IPS-20b (cell line): ENCODE measurements at regions not wholly inside any gene's neighbourhood (a gene's known extent, or its start where the extent isn't known, plus 50 kb on each side); places are given as distances from the start of the nearest gene placed in this dataset.

Source experiments
- H3K27ac ChIP-seq: one replicate; pipeline ENCODE4 v1.5.1; 2013; ENCODE audit warnings: low read length
- H3K27me3 ChIP-seq: 2 replicates; pipeline ENCODE4 v1.6.1; 2013; ENCODE audit warnings: mild to moderate bottlenecking, low read length, inconsistent platforms; ENCODE audit not compliant: insufficient read depth
- H3K36me3 ChIP-seq: 2 replicates; pipeline ENCODE4 v1.6.1; 2013; ENCODE audit warnings: low read depth, mild to moderate bottlenecking, inconsistent platforms, low read length, moderate library complexity; ENCODE audit not compliant: insufficient read depth
- H3K4me1 ChIP-seq: 2 replicates; pipeline ENCODE4 v1.6.1; 2013; ENCODE audit warnings: mild to moderate bottlenecking, control low read depth, inconsistent platforms, low read length, moderate library complexity; ENCODE audit not compliant: insufficient read depth
- H3K4me3 ChIP-seq: 2 replicates; pipeline ENCODE4 v1.5.1; 2013; ENCODE audit warnings: mild to moderate bottlenecking, low read length, inconsistent platforms
- H3K9ac ChIP-seq: 2 replicates; pipeline ENCODE4 v1.6.1; 2013; ENCODE audit warnings: low read depth, mild to moderate bottlenecking, inconsistent platforms, low read length, moderate library complexity
- H3K9me3 ChIP-seq: 2 replicates; pipeline ENCODE4 v1.6.1; 2013; ENCODE audit warnings: mild to moderate bottlenecking, low read depth, low read length, inconsistent platforms; ENCODE audit not compliant: insufficient read depth

DNA sequence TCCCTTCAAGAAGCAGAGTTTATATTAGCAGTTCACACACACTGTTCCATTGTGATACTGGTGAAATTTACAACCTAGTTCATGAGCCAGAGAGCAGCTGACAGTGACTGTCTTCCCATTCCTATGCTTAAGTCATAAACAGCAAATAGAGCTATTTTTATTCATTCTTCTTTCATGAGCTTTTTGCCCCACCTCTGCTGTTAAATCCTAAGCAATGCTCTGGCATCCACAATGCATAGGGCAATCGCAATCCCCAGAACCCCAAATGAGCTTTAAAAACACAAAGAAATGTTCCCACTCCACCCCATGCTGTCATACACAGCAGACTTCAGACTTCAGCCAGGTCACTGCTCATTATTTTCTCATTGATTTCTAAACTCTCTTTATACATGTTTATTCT is 307.5 kb downstream of the ETS1 start:
- no peaks in the 10 kb centered on the region for H3K27me3 ChIP-seq
- H3K27ac ChIP-seq: no peak overlapping the region
- H3K4me3 ChIP-seq: no peak overlapping the region
- no peak overlapping the region for H3K9ac ChIP-seq
- no peaks in the 10 kb centered on the region for H3K36me3 ChIP-seq
- no peaks in the 10 kb centered on the region for H3K4me1 ChIP-seq
- H3K9me3 ChIP-seq: no peaks in the 10 kb centered on the region

DNA sequence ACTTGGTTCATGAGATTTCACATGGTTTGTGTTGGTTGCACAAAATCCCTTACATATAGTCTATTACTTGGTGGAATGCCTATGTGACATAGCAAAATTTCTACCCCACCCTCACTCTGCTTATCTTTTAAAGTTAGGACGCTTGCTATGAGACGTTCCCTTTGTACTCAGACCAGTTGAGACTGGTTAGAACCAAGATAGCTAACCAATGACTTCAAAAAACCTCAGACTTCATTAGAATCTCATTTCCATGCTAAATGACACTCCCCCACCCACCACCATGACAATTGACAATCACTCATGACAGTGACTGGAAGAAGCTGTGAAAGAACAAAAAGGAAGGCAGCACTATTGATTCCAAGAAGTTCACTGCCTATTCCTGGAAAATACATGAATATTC is 313.6 kb downstream of the ETS1 start:
- Histone ChIP-seq H3K27ac (no peak overlapping the region), H3K27me3 (no peaks in the 10 kb centered on the region), H3K4me3 (no peak overlapping the region), H3K9me3 (no peaks in the 10 kb centered on the region), H3K36me3 (no peaks in the 10 kb centered on the region), H3K4me1 (no peaks in the 10 kb centered on the region), H3K9ac (no peak overlapping the region)

DNA sequence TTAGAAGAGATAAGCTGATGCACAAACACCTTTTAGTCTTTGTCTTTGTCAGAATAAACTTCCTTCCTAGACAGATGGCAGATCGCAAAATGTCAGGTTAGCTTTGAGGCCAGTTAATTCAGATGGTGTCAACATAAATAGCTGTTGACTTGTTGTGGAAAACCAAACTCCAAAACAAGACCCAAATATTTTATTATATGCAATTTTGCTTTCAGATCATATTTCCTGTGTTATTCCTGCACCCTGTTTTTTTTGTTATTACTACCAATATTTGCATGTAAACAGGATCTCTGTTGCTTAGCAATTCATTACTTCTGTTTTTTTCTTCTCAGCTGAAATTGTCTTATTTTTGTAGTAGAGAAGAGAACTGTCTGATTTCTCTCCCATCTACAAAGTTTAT is 316.0 kb downstream of the ETS1 start:
- H3K9me3 ChIP-seq: no peaks in the 10 kb centered on the region
- H3K27ac ChIP-seq: no peak overlapping the region
- no peaks in the 10 kb centered on the region for H3K27me3 ChIP-seq
- H3K4me3 ChIP-seq: no peak overlapping the region
- no peak overlapping the region for H3K9ac ChIP-seq
- H3K4me1 ChIP-seq: no peaks in the 10 kb centered on the region
- H3K36me3 ChIP-seq: no peaks in the 10 kb centered on the region

DNA sequence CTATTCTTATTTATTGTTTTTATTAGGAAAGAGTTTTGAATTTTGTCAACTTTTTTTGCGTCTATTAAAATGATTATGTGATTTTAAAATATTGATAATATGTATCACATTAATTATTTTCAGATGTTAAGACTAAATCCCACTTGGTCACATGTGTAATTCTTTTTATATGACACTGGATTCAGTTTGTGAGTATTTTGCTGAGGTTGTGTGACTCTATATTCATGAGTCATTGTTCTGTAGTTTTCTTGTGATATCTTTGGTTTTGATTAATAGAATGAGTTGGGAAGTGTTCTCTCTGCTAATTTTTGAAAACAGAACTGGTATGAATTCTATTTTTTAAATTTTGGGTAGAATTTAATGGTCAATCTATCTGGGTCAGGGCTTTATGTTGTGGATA is 317.9 kb downstream of the ETS1 start:
- Histone ChIP-seq H3K9me3 (no peaks in the 10 kb centered on the region), H3K36me3 (no peaks in the 10 kb centered on the region), H3K27me3 (no peaks in the 10 kb centered on the region), H3K4me3 (no peak overlapping the region), H3K4me1 (no peaks in the 10 kb centered on the region), H3K27ac (no peak overlapping the region), H3K9ac (no peak overlapping the region)

DNA sequence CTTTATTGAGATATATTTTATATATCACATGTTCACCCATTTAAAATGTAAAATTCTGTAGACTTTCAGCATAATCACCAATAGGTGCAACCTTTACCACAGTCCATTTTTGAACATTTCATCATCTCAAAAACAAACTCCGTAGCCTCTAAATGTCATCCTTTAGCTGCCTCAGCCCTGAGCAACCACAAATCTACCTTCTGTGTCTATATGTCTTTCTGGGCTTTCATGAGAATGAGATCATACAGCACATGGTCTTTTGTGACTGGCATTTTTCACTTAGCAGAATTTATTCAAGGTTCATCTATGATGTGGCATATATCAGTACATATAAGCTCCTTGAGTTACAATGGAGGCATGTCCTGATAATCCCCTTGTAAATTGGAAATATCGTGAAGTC is 320.5 kb downstream of the ETS1 start:
- no peaks in the 10 kb centered on the region for H3K4me1 ChIP-seq
- no peaks in the 10 kb centered on the region for H3K36me3 ChIP-seq
- H3K4me3 ChIP-seq: no peak overlapping the region
- H3K27me3 ChIP-seq: no peaks in the 10 kb centered on the region
- no peaks in the 10 kb centered on the region for H3K9me3 ChIP-seq
- no peak overlapping the region for H3K27ac ChIP-seq
- no peak overlapping the region for H3K9ac ChIP-seq

DNA sequence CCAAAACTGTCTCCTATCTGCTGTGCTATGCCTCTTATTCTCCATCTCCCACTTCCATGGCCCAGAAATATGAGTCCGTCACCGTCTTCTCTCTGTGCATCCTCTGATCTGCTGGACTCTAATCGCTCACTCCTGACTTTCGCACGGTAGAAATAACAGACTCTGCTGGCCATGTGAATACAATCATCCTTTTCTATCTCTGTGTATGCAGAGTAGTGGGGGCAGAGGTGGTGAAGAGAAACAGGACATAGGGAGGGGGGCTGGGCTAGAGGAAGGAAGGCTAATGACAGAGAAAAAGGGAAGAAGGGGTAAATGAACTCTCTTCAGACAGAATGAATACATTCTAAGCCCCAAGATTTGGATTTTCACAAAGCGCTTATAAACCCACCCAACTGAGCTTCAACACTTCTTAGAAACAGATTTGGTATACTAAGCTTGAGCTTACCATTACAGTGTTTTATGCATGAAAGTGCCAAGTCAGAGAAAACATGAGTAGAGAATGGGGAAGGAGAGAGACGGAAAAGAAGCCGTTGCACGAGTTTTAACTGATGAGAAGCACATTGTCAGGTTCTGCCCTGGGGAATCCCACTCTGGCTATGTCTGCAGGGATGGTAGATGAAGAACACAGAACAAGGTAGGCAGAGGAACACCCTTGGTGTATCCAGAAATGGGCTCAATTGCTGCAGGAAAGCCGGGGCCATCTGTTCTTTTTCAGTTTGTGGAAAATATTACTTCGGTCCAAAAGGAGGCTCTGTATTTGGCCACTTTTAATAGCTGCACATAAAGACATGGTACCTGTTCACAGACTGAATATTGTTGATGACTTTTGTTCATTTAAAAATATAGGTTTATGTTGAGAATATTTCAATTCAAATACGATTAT is 324.7 kb downstream of the ETS1 start:
- no peak overlapping the region for H3K9ac ChIP-seq
- H3K36me3 ChIP-seq: no peaks in the 10 kb centered on the region
- no peaks in the 10 kb centered on the region for H3K4me1 ChIP-seq
- no peak overlapping the region for H3K27ac ChIP-seq
- H3K9me3 ChIP-seq: no peaks in the 10 kb centered on the region
- H3K4me3 ChIP-seq: no peak overlapping the region
- H3K27me3 ChIP-seq: no peaks in the 10 kb centered on the region

DNA sequence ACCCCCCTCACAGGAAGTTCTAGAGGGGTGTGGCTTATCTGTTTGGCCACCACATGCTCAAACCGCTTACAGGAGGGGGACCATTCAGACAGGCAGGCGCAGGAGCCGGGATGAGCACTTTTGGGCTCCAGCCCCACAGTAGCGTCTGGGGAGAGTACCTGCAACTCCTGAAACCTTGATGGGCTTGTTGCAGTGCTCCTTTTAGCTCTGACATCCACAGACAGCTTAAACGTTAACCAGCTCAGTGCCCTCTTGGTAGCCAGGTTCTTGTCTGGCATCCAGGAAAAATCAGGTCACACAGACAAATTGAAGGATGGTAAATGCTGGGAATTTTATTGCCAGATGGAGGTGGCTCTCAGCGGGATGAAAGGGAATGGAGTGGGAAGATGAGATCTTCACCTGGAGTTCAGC is 326.3 kb downstream of the ETS1 start:
- Histone ChIP-seq H3K27ac (no peak overlapping the region), H3K27me3 (no peaks in the 10 kb centered on the region), H3K9me3 (no peaks in the 10 kb centered on the region), H3K4me3 (no peak overlapping the region), H3K36me3 (no peaks in the 10 kb centered on the region), H3K4me1 (no peaks in the 10 kb centered on the region), H3K9ac (no peak overlapping the region)

DNA sequence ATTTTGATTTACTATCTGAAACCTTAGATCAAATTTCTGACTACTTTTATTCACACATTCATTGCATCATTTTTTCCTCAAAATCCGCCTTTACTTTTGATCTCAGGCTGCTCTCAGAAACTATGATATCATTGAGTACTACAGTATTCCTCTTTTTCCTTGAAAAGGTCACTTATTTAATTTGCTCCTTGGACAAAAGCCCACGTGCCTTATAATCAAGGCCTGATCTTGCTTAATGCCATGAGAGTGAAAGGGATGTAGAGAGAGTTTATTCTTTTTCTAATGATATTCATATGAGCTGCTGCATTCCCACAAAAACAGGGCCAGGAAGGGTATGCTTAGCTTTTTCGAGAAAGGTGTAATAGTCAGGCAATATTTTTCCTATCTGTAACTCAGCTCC is 327.0 kb downstream of the ETS1 start:
- Histone ChIP-seq H3K27me3 (no peaks in the 10 kb centered on the region), H3K4me1 (no peaks in the 10 kb centered on the region), H3K9ac (no peak overlapping the region), H3K9me3 (no peaks in the 10 kb centered on the region), H3K36me3 (no peaks in the 10 kb centered on the region), H3K4me3 (no peak overlapping the region), H3K27ac (no peak overlapping the region)

DNA sequence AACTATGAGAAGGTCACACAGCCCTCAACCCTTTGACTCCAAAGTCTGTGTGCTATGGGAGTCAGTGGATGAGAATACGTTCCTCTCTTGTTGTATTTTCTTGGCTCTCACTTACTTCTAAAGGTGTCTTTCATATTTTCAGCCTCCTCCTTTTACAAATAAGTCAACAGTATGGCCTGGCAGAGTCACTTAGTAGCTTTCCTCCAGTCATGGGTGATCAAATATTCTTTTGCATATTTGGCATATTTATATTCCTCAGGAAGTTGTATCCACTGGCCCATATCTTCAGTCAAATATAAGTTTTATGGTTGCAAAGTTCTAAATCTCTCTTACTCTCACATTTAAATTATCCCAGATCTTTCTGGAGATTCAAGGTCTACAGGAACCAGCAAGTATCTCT is 327.5 kb downstream of the ETS1 start:
- no peaks in the 10 kb centered on the region for H3K9me3 ChIP-seq
- H3K4me1 ChIP-seq: no peaks in the 10 kb centered on the region
- no peaks in the 10 kb centered on the region for H3K36me3 ChIP-seq
- no peaks in the 10 kb centered on the region for H3K27me3 ChIP-seq
- H3K9ac ChIP-seq: no peak overlapping the region
- H3K4me3 ChIP-seq: no peak overlapping the region
- no peak overlapping the region for H3K27ac ChIP-seq

DNA sequence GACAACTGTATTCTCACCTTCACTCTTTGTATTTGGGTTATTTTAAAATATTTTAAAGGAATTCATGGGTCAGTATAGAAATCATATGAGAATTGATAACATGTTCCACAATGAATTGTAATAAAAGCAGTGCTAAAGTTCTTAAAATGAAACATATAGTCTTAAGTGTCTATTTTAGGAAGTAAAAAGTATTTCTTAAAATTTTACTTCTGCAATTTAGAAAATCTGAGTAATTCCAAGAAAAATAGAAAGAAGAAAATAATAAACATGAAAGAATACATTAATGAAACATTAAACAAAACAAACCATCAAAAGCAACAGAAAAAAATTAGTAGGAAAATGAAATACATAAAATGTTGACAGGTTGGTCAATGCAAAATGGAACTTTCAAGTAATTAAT is 332.4 kb downstream of the ETS1 start:
- no peaks in the 10 kb centered on the region for H3K27me3 ChIP-seq
- no peak overlapping the region for H3K27ac ChIP-seq
- no peaks in the 10 kb centered on the region for H3K9me3 ChIP-seq
- H3K9ac ChIP-seq: no peak overlapping the region
- H3K36me3 ChIP-seq: no peaks in the 10 kb centered on the region
- H3K4me3 ChIP-seq: no peak overlapping the region
- H3K4me1 ChIP-seq: no peaks in the 10 kb centered on the region

DNA sequence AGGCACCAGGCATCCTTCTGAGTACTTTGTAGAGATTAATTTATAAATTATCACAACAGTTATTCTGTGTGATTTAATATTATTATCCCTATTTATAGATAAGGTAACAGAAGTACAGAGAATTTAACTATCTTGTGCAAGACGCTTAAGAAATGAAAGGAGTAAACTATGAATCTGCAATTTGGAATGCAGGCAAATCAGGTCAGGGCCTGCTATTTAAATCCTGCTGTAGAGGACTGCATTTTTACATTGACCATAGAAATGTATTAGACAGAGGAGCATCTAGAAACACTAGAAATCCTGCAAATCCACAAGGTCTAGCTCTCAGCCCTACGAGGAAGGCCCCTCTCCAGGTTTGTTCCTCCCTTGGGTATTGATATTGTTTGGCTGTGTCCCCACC is 336.2 kb downstream of the ETS1 start:
- no peaks in the 10 kb centered on the region for H3K9me3 ChIP-seq
- no peak overlapping the region for H3K27ac ChIP-seq
- no peaks in the 10 kb centered on the region for H3K4me1 ChIP-seq
- no peaks in the 10 kb centered on the region for H3K36me3 ChIP-seq
- H3K4me3 ChIP-seq: no peak overlapping the region
- no peaks in the 10 kb centered on the region for H3K27me3 ChIP-seq
- H3K9ac ChIP-seq: no peak overlapping the region

DNA sequence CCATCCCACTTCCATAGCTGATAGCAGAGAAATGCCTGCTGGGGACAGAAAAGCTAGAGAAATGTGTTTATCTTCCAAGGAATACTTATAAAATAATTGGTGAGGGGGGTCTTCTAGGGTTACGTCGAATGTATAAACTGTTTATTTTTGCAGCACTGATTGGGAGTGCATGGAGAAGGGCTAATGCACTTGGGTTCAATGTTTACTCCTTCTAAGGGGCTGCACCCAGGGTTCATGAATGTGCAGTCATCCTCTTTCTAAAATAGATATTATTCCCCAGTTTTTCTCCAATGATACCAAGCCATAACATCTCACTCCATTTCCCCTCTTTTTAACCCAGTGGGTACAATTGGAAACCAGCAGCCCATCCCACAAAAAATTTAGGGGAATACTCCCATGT is 336.9 kb downstream of the ETS1 start:
- H3K36me3 ChIP-seq: no peaks in the 10 kb centered on the region
- no peak overlapping the region for H3K27ac ChIP-seq
- no peaks in the 10 kb centered on the region for H3K27me3 ChIP-seq
- no peak overlapping the region for H3K9ac ChIP-seq
- no peaks in the 10 kb centered on the region for H3K9me3 ChIP-seq
- no peaks in the 10 kb centered on the region for H3K4me1 ChIP-seq
- H3K4me3 ChIP-seq: no peak overlapping the region
